ENCODE measurements at regions not wholly inside any gene's neighbourhood (a gene's known extent, or its start where the extent isn't known, plus 50 kb on each side); places are given as distances from the start of the nearest gene placed in this dataset.

DNA sequence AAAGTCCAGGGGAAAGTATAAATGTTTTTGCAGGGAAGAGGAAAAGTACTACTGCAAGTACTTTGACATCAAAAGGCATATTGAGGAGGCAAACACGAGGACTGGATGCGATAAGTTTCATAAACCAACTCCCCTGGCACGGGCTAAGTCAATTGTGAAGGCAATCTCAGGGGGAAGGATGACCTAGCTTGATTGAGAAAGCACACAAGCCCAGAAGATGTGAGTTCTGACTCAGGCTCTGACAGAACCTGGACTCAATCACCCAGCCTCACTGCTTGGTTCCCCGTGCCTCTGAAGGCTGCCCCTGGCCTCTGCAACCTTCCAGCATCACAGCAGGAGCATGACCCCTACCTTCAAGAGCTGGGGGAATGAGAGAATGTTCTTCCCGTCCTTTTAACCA lies 93.2 kb upstream of the ZNF438 start:
- Histone ChIP-seq H3K27ac (ENCODE audit: low read depth, low read length, poor library complexity, severe bottlenecking) (no peak overlapping the region), H3K36me3 (ENCODE audit: insufficient read depth, low read length) (no peaks in the 10 kb centered on the region)

DNA sequence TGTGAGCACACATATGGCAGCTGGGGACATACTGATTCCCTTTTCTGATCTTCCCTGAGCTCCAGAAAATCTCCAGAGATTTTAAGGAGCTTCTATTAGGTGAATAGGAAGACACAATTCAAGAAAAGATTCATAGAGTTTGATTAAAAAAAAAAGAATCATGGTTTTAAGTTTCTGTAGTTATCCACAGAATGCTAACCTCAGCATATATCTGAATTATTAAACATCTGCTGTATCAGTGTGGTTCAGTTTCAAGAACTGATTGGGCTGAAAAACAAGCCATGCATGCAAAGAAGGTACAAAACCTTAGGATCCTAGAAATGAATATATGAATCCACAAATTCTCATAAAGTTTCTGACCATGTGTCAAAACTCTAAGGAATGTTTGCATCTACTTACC lies 94.1 kb upstream of the ZNF438 start:
- no peaks in the 10 kb centered on the region for H4K20me1 ChIP-seq (ENCODE audit: insufficient read depth, low read length)
- H3K9me3 ChIP-seq (ENCODE audit: low read length): no peaks in the 10 kb centered on the region
- no peaks in the 10 kb centered on the region for H3K36me3 ChIP-seq (ENCODE audit: insufficient read depth, low read length)
- no peaks in the 10 kb centered on the region for H3K79me2 ChIP-seq (ENCODE audit: insufficient read depth, low read length)
- TF ChIP-seq EZH2 (IDR thresholded peaks at IDR 0.05; ENCODE audit: borderline replicate concordance, low read length): no peak
- TF ChIP-seq, protein P1, sequence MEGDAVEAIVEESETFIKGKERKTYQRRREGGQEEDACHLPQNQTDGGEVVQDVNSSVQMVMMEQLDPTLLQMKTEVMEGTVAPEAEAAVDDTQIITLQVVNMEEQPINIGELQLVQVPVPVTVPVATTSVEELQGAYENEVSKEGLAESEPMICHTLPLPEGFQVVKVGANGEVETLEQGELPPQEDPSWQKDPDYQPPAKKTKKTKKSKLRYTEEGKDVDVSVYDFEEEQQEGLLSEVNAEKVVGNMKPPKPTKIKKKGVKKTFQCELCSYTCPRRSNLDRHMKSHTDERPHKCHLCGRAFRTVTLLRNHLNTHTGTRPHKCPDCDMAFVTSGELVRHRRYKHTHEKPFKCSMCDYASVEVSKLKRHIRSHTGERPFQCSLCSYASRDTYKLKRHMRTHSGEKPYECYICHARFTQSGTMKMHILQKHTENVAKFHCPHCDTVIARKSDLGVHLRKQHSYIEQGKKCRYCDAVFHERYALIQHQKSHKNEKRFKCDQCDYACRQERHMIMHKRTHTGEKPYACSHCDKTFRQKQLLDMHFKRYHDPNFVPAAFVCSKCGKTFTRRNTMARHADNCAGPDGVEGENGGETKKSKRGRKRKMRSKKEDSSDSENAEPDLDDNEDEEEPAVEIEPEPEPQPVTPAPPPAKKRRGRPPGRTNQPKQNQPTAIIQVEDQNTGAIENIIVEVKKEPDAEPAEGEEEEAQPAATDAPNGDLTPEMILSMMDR (IDR thresholded peaks at IDR 0.05; ENCODE audit: low read length): no peak
- no peaks in the 10 kb centered on the region for H3K9me2 ChIP-seq (ENCODE audit: low read depth, low read length)
- no peaks in the 10 kb centered on the region for H3F3A ChIP-seq (ENCODE audit: insufficient read depth, low read length)
- no peaks in the 10 kb centered on the region for H3K4me1 ChIP-seq (ENCODE audit: insufficient read depth, low read length, severe bottlenecking)
- H3K27me3 ChIP-seq (ENCODE audit: insufficient read depth, low read length): no peaks in the 10 kb centered on the region
- H3K4me3 ChIP-seq (ENCODE audit: low read depth, low read length, poor library complexity, severe bottlenecking): no peak overlapping the region
- no peak overlapping the region for H3K27ac ChIP-seq (ENCODE audit: low read depth, low read length, poor library complexity, severe bottlenecking)
- no peak overlapping the region for H3K4me2 ChIP-seq (ENCODE audit: low read length)
- no peak overlapping the region for H2AFZ ChIP-seq (ENCODE audit: low read length)
- H3K9ac ChIP-seq (ENCODE audit: low read length): no peak overlapping the region

More for the DNA sequence above, 93.2 kb upstream of the ZNF438 start:
- no peaks in the 10 kb centered on the region for H4K20me1 ChIP-seq (ENCODE audit: insufficient read depth, low read length)
- H3K27me3 ChIP-seq (ENCODE audit: insufficient read depth, low read length): no peaks in the 10 kb centered on the region
- no peaks in the 10 kb centered on the region for H3K4me1 ChIP-seq (ENCODE audit: insufficient read depth, low read length, severe bottlenecking)
- H3K4me3 ChIP-seq (ENCODE audit: low read depth, low read length, poor library complexity, severe bottlenecking): no peak overlapping the region
- no peak overlapping the region for H2AFZ ChIP-seq (ENCODE audit: low read length)
- no peak overlapping the region for H3K4me2 ChIP-seq (ENCODE audit: low read length)
- no peaks in the 10 kb centered on the region for H3F3A ChIP-seq (ENCODE audit: insufficient read depth, low read length)
- no peaks in the 10 kb centered on the region for H3K9me3 ChIP-seq (ENCODE audit: low read length)
- H3K9me2 ChIP-seq (ENCODE audit: low read depth, low read length): no peaks in the 10 kb centered on the region
- H3K9ac ChIP-seq (ENCODE audit: low read length): no peak overlapping the region
- H3K79me2 ChIP-seq (ENCODE audit: insufficient read depth, low read length): no peaks in the 10 kb centered on the region
- TF ChIP-seq, protein P1 (IDR thresholded peaks at IDR 0.05; ENCODE audit: low read length): no peak
- TF ChIP-seq EZH2 (IDR thresholded peaks at IDR 0.05; ENCODE audit: borderline replicate concordance, low read length): no peak

DNA sequence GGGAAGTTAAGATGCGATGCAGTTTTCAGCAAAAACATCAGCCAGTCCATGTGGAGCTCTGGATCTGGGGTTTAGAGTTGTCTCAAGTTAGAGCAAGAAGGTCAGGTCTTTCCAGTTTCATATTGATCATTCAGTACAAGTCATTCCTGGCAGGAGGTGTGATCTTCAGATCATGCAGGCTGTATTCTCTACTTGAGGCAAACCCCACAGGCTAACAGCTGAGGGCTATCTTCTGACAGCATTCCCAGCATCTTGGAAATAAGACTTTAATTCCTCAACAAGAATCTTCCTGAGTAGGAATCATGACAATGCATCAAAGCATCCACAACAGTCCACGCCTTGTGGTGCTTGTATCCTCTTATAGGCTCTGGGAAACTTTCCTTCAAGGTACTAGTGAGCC lies 94.9 kb upstream of the ZNF438 start:
- Histone ChIP-seq H3K79me2 (ENCODE audit: insufficient read depth, low read length) (no peaks in the 10 kb centered on the region), H3F3A (ENCODE audit: insufficient read depth, low read length) (no peaks in the 10 kb centered on the region)
- no peak for TF ChIP-seq EZH2 (IDR thresholded peaks at IDR 0.05; ENCODE audit: borderline replicate concordance, low read length)
- TF ChIP-seq, protein P1 (IDR thresholded peaks at IDR 0.05; ENCODE audit: low read length): no peak

More for the DNA sequence above, 94.9 kb upstream of the ZNF438 start:
- H3K27ac ChIP-seq (ENCODE audit: low read depth, low read length, poor library complexity, severe bottlenecking): no peak overlapping the region
- H2AFZ ChIP-seq (ENCODE audit: low read length): no peak overlapping the region
- no peak overlapping the region for H3K4me2 ChIP-seq (ENCODE audit: low read length)
- H3K9me3 ChIP-seq (ENCODE audit: low read length): no peaks in the 10 kb centered on the region
- H3K4me1 ChIP-seq (ENCODE audit: insufficient read depth, low read length, severe bottlenecking): no peaks in the 10 kb centered on the region
- no peak overlapping the region for H3K9ac ChIP-seq (ENCODE audit: low read length)
- no peaks in the 10 kb centered on the region for H3K36me3 ChIP-seq (ENCODE audit: insufficient read depth, low read length)
- H3K4me3 ChIP-seq (ENCODE audit: low read depth, low read length, poor library complexity, severe bottlenecking): no peak overlapping the region
- no peaks in the 10 kb centered on the region for H3K27me3 ChIP-seq (ENCODE audit: insufficient read depth, low read length)
- no peaks in the 10 kb centered on the region for H3K9me2 ChIP-seq (ENCODE audit: low read depth, low read length)
- no peaks in the 10 kb centered on the region for H4K20me1 ChIP-seq (ENCODE audit: insufficient read depth, low read length)

Data from OCI-LY1 (cell line).